Stomach (tissue), 8 donors: ENCODE measurements at regions not wholly inside any gene's neighbourhood (a gene's known extent, or its start where the extent isn't known, plus 50 kb on each side); places are given as distances from the start of the nearest gene placed in this dataset.
"Not testable (repeated sequence)": the region's sequence is repeated elsewhere in the genome, so short reads cannot be mapped to it uniquely, and the experiment has no call there.

Experiments used
- DNase-seq, 2 donors: peaks; one replicate each; pipeline versions ENCODE4 v3.0.0 to v3.0.0-alpha.2; 2013 to 2019
- H3K27ac ChIP-seq, 5 donors: fragments of 200-600 bp in 4 of 5; sonication (generic) in 4 of 5; one replicate each; pipeline ENCODE4 v1.5.1; 2013 to 2019; ENCODE audit warnings: mild to moderate bottlenecking in 1 of 5, moderate library complexity in 1 of 5
- H3K27me3 ChIP-seq, 3 donors: fragments of 200-600 bp; sonication (generic); one replicate each; pipeline ENCODE4 v1.5.1; 2017 to 2019; ENCODE audit warnings: mixed run types in 1 of 3
- H3K36me3 ChIP-seq, 4 donors: fragments of 200-600 bp; sonication (generic); 1 replicate in 3 of 4; 2 replicates in 1 of 4; pipeline ENCODE4 v1.5.1; 2016 to 2019
- H3K4me1 ChIP-seq, 4 donors: fragments of 200-600 bp; sonication (generic); one replicate each; pipeline ENCODE4 v1.5.1; 2016 to 2019
- H3K4me3 ChIP-seq, 4 donors: fragments of 200-600 bp; sonication (generic) in 3 of 4; one replicate each; pipeline ENCODE4 v1.5.1; 2016 to 2019; ENCODE audit warnings: mild to moderate bottlenecking in 1 of 4
- H3K9me3 ChIP-seq, 4 donors: fragments of 200-600 bp; sonication (generic); one replicate each; pipeline ENCODE4 v1.5.1; 2016 to 2019
- CTCF ChIP-seq, 7 experiments: fragments of 450-650 bp in 4 of 7; fragments of 200-600 bp in 3 of 7; sonication (generic) in 3 of 7; IDR thresholded peaks; one replicate each; pipeline ENCODE4 v1.5.1; 2016 to 2019; ENCODE audit warnings: antibody characterized with exemption in 7 of 7, control low read depth in 2 of 7, mild to moderate bottlenecking in 1 of 7
- EP300 ChIP-seq: sonication (generic); formaldehyde crosslinking; IDR thresholded peaks from one replicate; pipeline ENCODE4 v1.6.1; 2017; ENCODE audit warnings: antibody characterized with exemption
- POLR2A ChIP-seq, 4 donors: fragments of 450-650 bp; IDR thresholded peaks; one replicate each; pipeline ENCODE4 v1.6.1; 2016; ENCODE audit warnings: antibody characterized with exemption in 4 of 4, control low read depth in 2 of 4, mild to moderate bottlenecking in 1 of 4, moderate library complexity in 1 of 4
- POLR2AphosphoS5 ChIP-seq, 3 donors: sonication (generic); formaldehyde crosslinking; IDR thresholded peaks; one replicate each; pipeline ENCODE4 v1.6.1; 2016; ENCODE audit warnings: antibody characterized with exemption in 3 of 3
- WGBS, 5 donors: extraction: QIAGEN DNeasy Blood & Tissue Kit in 3 of 5; methylation state at CpG; one replicate each; pipeline versions ENCODE4 v1.1.5 to v1.1.7; 2013 to 2018; 5-methylcytosine and 5-hydroxymethylcytosine counted together
- intact Hi-C: fragments of 100-400 bp; cut with DNase I; formaldehyde crosslinking; loops from one replicate; pipeline ENCODE4 v1.15.1; 2023; ENCODE audit warnings: low total_unique reads
- donor health status: healthy with polysubstance abuse.
- donor health status: Bipolar disorder and iron deficiency.
- donor health status: healthy.

DNA sequence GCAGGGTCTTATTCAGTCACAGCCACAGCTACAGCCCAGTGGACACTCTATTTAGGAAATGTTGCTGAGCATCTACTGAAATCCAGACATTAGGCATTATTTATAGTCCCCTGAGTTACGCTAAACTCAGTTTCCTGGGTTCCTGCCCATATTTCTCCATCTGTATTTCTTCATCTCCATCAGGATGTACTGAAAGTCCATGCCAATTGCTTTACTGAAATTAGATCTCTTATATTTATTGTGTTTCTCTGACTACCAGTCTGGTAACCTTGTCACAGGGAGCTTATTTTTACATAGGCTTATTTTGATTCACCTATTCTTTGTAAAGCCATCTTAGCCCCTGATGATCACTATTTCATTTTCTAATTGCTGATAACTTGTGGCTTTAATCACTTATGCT lies 223.9 kb downstream of the TLE3 start:
- Histone ChIP-seq H3K4me1 (peaks cover 0 to 4% (median 0%) of the 10 kb centered on the region in 4 donors), H3K9me3 (peaks cover 0 to 26% (median 21%) of the 10 kb centered on the region in 4 donors), H3K36me3 (no peaks in the 10 kb centered on the region), H3K27me3 (no peaks in the 10 kb centered on the region), H3K27ac (no peak overlapping the region), H3K4me3 (no peak overlapping the region)
- TF ChIP-seq POLR2A (IDR thresholded peaks at IDR 0.05) = no peak
- TF ChIP-seq POLR2AphosphoS5 (IDR thresholded peaks at IDR 0.05) = no peak
- intact Hi-C loops = no loop called here
- DNase-seq = no peak
- 71 to 84% (median 83%) methylated on average over 1 of the region's 1 CpG for WGBS, 5 donors

DNA sequence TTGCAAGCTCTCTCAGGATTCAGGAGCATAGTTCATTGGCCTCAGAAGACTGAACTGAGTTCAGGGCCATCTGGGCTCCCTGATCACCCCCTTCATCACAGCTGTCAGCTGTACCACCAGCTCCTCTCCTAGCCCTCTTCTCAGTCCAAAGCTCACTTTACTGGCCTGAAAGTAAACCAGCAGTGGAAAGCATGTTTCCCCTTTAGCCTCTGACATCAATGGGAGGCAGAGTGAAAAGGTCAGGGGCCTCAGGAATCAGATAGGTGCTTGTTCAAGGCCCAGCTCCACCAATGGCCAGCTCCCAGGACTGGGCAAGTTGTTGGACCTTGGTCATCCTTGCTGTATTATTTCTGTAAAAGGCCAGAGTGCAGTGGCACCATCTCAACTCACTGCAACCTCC lies 223.4 kb downstream of the TLE3 start:
- H3K4me1 ChIP-seq = peaks cover 0 to under 1% (median 0%) of the 10 kb centered on the region in 4 donors
- no peaks in the 10 kb centered on the region for H3K36me3 ChIP-seq
- intact Hi-C loops = no loop called here
- H3K9me3 ChIP-seq = peaks cover 0 to 26% (median 21%) of the 10 kb centered on the region in 4 donors
- H3K27ac ChIP-seq = no peak overlapping the region
- TF ChIP-seq POLR2AphosphoS5 (IDR thresholded peaks at IDR 0.05) (no peak), POLR2A (IDR thresholded peaks at IDR 0.05) (no peak), CTCF (IDR thresholded peaks at IDR 0.05) (no peak), EP300 (no peak)
- H3K4me3 ChIP-seq = no peak overlapping the region
- DNase-seq = no peak
- no peaks in the 10 kb centered on the region for H3K27me3 ChIP-seq

GRCh38 chr15:69876064-69876940 lies 221.4 kb downstream of the TLE3 start:
- no peaks in the 10 kb centered on the region for H3K36me3 ChIP-seq
- H3K27me3 ChIP-seq = no peaks in the 10 kb centered on the region
- no peak overlapping the region for H3K4me3 ChIP-seq
- intact Hi-C loops = no loop called here
- H3K27ac ChIP-seq = no peak overlapping the region
- DNase-seq = no peak
- H3K4me1 ChIP-seq = no peaks in the 10 kb centered on the region
- TF ChIP-seq POLR2AphosphoS5 (IDR thresholded peaks at IDR 0.05) (no peak), EP300 (no peak), CTCF (IDR thresholded peaks at IDR 0.05) (no peak), POLR2A (IDR thresholded peaks at IDR 0.05) (no peak)
- WGBS, 5 donors = 79 to 86% (median 83%) methylated on average over 31 of the region's 31 CpGs
- H3K9me3 ChIP-seq = peaks cover 0 to 26% (median 21%) of the 10 kb centered on the region in 4 donors

DNA sequence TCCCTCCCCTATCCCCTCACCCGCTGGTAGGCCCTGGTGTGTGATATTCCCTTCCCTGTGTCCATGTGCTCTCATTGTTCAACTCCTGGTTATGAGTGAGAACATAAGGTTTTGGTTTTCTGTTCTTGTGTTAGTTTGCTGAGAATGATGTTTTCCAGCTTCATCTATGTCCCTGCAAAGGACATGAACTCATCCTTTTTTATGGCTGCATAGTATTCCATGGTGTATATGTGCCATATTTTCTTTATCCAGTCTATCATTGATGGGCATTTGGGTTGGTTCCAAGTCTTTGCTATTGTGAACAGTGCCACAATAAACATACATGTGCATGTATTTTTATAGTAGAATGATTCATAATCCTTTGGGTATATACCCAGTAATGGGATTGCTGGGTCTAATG lies 217.8 kb downstream of the TLE3 start:
- DNase-seq, intact Hi-C loops, H3K27ac ChIP-seq, H3K27me3 ChIP-seq, H3K36me3 ChIP-seq, H3K4me3 ChIP-seq, H3K9me3 ChIP-seq, H3K4me1 ChIP-seq: not testable (repeated sequence)
- 91 to 100% (median 98%) methylated on average over 1 of the region's 1 CpG for WGBS, 5 donors

GRCh38 chr15:69880571-69881301 lies 217.0 kb downstream of the TLE3 start:
- Histone ChIP-seq H3K9me3 (no peaks in the 10 kb centered on the region), H3K4me3 (no peak overlapping the region), H3K36me3 (no peaks in the 10 kb centered on the region), H3K4me1 (no peaks in the 10 kb centered on the region), H3K27me3 (peaks cover 0 to 12% (median 0%) of the 10 kb centered on the region in 3 donors), H3K27ac (no peak overlapping the region)
- DNase-seq = no peak
- TF ChIP-seq EP300 = no peak
- WGBS, 5 donors = 87 to 95% (median 91%) methylated on average over 6 of the region's 6 CpGs
- intact Hi-C loops = no loop called here
